ENCODE measurements at regions not wholly inside any gene's neighbourhood (a gene's known extent, or its start where the extent isn't known, plus 50 kb on each side); places are given as distances from the start of the nearest gene placed in this dataset.

DNA sequence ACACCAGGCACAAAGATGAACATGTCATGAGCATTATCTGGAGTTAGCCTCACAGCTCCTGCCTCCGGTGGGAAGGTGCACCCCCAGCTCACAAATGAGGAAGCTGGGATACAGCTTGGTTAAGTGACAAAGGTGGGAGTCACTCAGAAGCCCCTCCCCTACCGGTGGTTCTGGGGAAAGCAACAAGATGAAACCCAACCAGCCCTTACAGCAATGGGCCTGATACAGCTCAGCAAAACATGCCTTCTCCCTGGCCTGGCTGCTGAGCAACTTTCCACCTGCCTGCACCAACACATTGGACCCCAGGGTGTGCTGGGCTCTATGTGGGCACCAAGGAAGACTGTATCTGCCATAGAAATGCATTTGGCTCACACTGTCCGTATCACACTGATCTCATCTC, 113.2 kb downstream of the GYPC start:
- CTCF ChIA-PET = no interaction called here

DNA sequence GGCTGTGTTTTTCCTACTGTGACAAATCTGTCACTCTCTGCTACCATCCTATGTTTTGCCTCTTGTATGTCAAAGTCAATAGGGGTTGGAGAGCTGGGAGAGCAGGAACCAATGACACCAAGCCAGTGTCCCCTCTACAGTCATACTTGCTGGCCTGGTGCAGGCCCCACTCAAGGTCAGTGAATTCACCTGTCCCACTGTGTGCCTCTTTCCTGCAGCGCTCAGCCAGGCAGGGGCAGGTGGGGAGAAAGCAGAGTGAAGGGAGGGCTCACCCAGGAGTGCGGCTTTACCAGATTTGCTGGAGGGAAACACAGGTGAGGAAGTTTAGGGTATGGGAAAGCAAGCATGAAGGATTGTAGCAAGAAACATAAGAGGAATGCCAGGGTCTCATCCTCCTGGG, 114.5 kb downstream of the GYPC start:
- Histone ChIP-seq H3K9me3 (ENCODE audit: control insufficient read depth in 1 of 2, insufficient read depth in 1 of 2, low read length in 2 of 2) (no peaks in the 10 kb centered on the region), H3K4me3 (ENCODE audit: low read length) (no peak overlapping the region), H3K36me3 (ENCODE audit: insufficient read depth, low read length) (no peaks in the 10 kb centered on the region), H3K27ac (ENCODE audit: low read depth in 1 of 2, low read length in 2 of 2) (no peak overlapping the region), H3K27me3 (ENCODE audit: control insufficient read depth in 1 of 2, insufficient read depth in 2 of 2, low read length in 2 of 2) (no peaks in the 10 kb centered on the region), H3K4me1 (ENCODE audit: insufficient read depth, low read length) (peaks cover 19% of the 10 kb centered on the region)
- ATAC-seq (ENCODE audit: poor library complexity) (no peak), DNase-seq (no peak)
- Mint-ChIP-seq H3K36me3 (ENCODE audit: low read depth) (no peaks in the 10 kb centered on the region), H3K27me3 (no peaks in the 10 kb centered on the region), H3K4me3 (no peak overlapping the region), H3K27ac (no peak overlapping the region), H3K4me1 (ENCODE audit: low read depth) (peaks cover 35% of the 10 kb centered on the region), H3K9me3 (no peaks in the 10 kb centered on the region)
- intact Hi-C loops (cut with DNase I, micrococcal nuclease) = no loop called here
- TF ChIP-seq, protein P1, sequence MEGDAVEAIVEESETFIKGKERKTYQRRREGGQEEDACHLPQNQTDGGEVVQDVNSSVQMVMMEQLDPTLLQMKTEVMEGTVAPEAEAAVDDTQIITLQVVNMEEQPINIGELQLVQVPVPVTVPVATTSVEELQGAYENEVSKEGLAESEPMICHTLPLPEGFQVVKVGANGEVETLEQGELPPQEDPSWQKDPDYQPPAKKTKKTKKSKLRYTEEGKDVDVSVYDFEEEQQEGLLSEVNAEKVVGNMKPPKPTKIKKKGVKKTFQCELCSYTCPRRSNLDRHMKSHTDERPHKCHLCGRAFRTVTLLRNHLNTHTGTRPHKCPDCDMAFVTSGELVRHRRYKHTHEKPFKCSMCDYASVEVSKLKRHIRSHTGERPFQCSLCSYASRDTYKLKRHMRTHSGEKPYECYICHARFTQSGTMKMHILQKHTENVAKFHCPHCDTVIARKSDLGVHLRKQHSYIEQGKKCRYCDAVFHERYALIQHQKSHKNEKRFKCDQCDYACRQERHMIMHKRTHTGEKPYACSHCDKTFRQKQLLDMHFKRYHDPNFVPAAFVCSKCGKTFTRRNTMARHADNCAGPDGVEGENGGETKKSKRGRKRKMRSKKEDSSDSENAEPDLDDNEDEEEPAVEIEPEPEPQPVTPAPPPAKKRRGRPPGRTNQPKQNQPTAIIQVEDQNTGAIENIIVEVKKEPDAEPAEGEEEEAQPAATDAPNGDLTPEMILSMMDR (IDR thresholded peaks at IDR 0.05) = no peak
- ChIA-PET POLR2A (no interaction called here), CTCF (no interaction called here)

More for the DNA sequence above, 113.2 kb downstream of the GYPC start:
- Histone ChIP-seq H3K4me3 (ENCODE audit: low read length) (no peak overlapping the region), H3K36me3 (ENCODE audit: insufficient read depth, low read length) (no peaks in the 10 kb centered on the region), H3K9me3 (ENCODE audit: control insufficient read depth in 1 of 2, insufficient read depth in 1 of 2, low read length in 2 of 2) (no peaks in the 10 kb centered on the region), H3K27ac (ENCODE audit: low read depth in 1 of 2, low read length in 2 of 2) (no peak overlapping the region), H3K4me1 (ENCODE audit: insufficient read depth, low read length) (peaks cover 21% of the 10 kb centered on the region), H3K27me3 (ENCODE audit: control insufficient read depth in 1 of 2, insufficient read depth in 2 of 2, low read length in 2 of 2) (no peaks in the 10 kb centered on the region)
- POLR2A ChIA-PET = no interaction called here
- no peak for ATAC-seq (ENCODE audit: poor library complexity)
- no peak for DNase-seq
- Mint-ChIP-seq H3K27me3 (no peaks in the 10 kb centered on the region), H3K4me3 (no peak overlapping the region), H3K4me1 (ENCODE audit: low read depth) (peaks cover 42% of the 10 kb centered on the region), H3K36me3 (ENCODE audit: low read depth) (no peaks in the 10 kb centered on the region), H3K27ac (no peak overlapping the region), H3K9me3 (no peaks in the 10 kb centered on the region)
- intact Hi-C loops (cut with DNase I, micrococcal nuclease) = no loop called here
- TF ChIP-seq, protein P1 (IDR thresholded peaks at IDR 0.05) = no peak

DNA sequence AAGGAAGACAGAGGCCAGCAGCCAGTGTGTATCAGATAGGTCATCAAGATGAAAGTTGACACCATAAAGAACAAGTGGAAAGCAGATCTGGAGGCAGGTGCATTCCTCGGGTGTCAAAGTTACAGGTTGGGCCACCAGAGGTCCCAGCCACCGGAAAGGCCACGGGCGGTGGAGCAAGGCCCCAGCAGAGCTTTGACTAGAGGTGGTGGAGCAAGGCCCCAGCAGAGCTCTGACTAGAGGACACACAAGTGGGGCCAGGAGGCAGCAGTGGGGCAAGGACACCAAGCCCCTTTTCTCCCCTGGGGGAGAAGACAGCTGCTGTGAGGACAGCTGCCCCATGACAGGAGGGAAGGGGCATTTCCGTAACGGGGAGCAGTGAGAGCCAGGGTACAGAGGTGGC, 115.1 kb downstream of the GYPC start:
- no peaks in the 10 kb centered on the region for H3K36me3 ChIP-seq (ENCODE audit: insufficient read depth, low read length)
- no peaks in the 10 kb centered on the region for H3K9me3 ChIP-seq (ENCODE audit: control insufficient read depth in 1 of 2, insufficient read depth in 1 of 2, low read length in 2 of 2)
- Mint-ChIP-seq H3K4me3 (no peak overlapping the region), H3K27me3 (no peaks in the 10 kb centered on the region), H3K27ac (no peak overlapping the region), H3K9me3 (no peaks in the 10 kb centered on the region), H3K36me3 (ENCODE audit: low read depth) (no peaks in the 10 kb centered on the region), H3K4me1 (ENCODE audit: low read depth) (peaks cover 35% of the 10 kb centered on the region)
- H3K27ac ChIP-seq (ENCODE audit: low read depth in 1 of 2, low read length in 2 of 2) = no peak overlapping the region
- no peak for ATAC-seq (ENCODE audit: poor library complexity)
- TF ChIP-seq, protein P1 (IDR thresholded peaks at IDR 0.05) = no peak
- intact Hi-C loops (cut with DNase I, micrococcal nuclease) = no loop called here
- DNase-seq = no peak
- peaks cover 16% of the 10 kb centered on the region for H3K4me1 ChIP-seq (ENCODE audit: insufficient read depth, low read length)
- POLR2A ChIA-PET = no interaction called here
- CTCF ChIA-PET = interaction anchor here (1.0 kb wide), 1 partner anchor 243 kb away, joined by 3 read pairs; no protein-coding TSS in a partner anchor
- no peak overlapping the region for H3K4me3 ChIP-seq (ENCODE audit: low read length)
- no peaks in the 10 kb centered on the region for H3K27me3 ChIP-seq (ENCODE audit: control insufficient read depth in 1 of 2, insufficient read depth in 2 of 2, low read length in 2 of 2)
